ENCODE measurements at regions not wholly inside any gene's neighbourhood (a gene's known extent, or its start where the extent isn't known, plus 50 kb on each side); places are given as distances from the start of the nearest gene placed in this dataset.

GRCh38 chr17:53390575-53390974 lies 432.2 kb upstream of the KIF2B start:
- Histone ChIP-seq H3K9ac (ENCODE audit: low read length in 3 of 3) (no peak overlapping the region), H3K4me1 (ENCODE audit: control insufficient read depth in 2 of 3, insufficient read depth in 2 of 3, low read depth in 1 of 3, low read length in 3 of 3) (no peaks in the 10 kb centered on the region), H3K36me3 (ENCODE audit: control insufficient read depth in 2 of 3, insufficient read depth in 3 of 3, low read length in 3 of 3) (no peaks in the 10 kb centered on the region), H3K27me3 (ENCODE audit: control insufficient read depth, insufficient read depth, low read length) (no peaks in the 10 kb centered on the region), H3K27ac (ENCODE audit: low read depth in 2 of 2, low read length in 2 of 2) (no peak overlapping the region), H3K9me3 (ENCODE audit: control insufficient read depth in 2 of 3, insufficient read depth in 1 of 3, low read length in 3 of 3) (no peaks in the 10 kb centered on the region), H3K4me3 (ENCODE audit: low read length in 3 of 3) (no peak overlapping the region)
- intact Hi-C loops (cut with DNase I): no loop called here
- TF ChIP-seq, protein P1, sequence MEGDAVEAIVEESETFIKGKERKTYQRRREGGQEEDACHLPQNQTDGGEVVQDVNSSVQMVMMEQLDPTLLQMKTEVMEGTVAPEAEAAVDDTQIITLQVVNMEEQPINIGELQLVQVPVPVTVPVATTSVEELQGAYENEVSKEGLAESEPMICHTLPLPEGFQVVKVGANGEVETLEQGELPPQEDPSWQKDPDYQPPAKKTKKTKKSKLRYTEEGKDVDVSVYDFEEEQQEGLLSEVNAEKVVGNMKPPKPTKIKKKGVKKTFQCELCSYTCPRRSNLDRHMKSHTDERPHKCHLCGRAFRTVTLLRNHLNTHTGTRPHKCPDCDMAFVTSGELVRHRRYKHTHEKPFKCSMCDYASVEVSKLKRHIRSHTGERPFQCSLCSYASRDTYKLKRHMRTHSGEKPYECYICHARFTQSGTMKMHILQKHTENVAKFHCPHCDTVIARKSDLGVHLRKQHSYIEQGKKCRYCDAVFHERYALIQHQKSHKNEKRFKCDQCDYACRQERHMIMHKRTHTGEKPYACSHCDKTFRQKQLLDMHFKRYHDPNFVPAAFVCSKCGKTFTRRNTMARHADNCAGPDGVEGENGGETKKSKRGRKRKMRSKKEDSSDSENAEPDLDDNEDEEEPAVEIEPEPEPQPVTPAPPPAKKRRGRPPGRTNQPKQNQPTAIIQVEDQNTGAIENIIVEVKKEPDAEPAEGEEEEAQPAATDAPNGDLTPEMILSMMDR (IDR thresholded peaks at IDR 0.05; ENCODE audit: borderline replicate concordance, extremely low read depth, insufficient read depth): no peak
- no peak for FAIRE-seq
- peak in 1 of 5 donors; percentile 18 for DNase-seq

DNA sequence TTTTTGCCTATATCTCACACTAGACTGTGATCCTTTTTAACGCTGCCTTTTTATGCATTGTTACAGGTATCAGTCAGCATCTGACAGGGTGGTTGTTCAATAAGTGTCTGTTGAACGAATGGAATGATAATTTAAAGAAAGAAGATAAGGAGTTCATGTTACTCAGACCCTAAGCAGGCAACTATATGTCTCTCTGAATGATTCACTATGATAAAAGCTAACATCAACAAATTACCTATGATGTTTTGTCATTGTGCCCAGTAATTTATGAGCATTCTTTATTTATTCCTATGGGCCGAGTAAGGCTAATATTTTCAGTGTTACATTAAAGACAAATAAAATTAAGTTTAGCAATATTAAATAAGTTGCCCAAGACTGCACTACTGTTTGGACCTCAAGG lies 435.0 kb upstream of the KIF2B start:
- H3K27me3 ChIP-seq (ENCODE audit: control insufficient read depth, insufficient read depth, low read length): no peaks in the 10 kb centered on the region
- no peaks in the 10 kb centered on the region for H3K4me1 ChIP-seq (ENCODE audit: control insufficient read depth in 2 of 3, insufficient read depth in 2 of 3, low read depth in 1 of 3, low read length in 3 of 3)
- TF ChIP-seq, protein P1 (IDR thresholded peaks at IDR 0.05; ENCODE audit: borderline replicate concordance, extremely low read depth, insufficient read depth): no peak
- no peaks in the 10 kb centered on the region for H3K36me3 ChIP-seq (ENCODE audit: control insufficient read depth in 2 of 3, insufficient read depth in 3 of 3, low read length in 3 of 3)
- H3K9ac ChIP-seq (ENCODE audit: low read length in 3 of 3): no peak overlapping the region
- H3K4me3 ChIP-seq (ENCODE audit: low read length in 3 of 3): no peak overlapping the region
- no peak for FAIRE-seq
- intact Hi-C loops (cut with DNase I): no loop called here
- DNase-seq: no peak
- no peak overlapping the region for H3K27ac ChIP-seq (ENCODE audit: low read depth in 2 of 2, low read length in 2 of 2)
- H3K9me3 ChIP-seq (ENCODE audit: control insufficient read depth in 2 of 3, insufficient read depth in 1 of 3, low read length in 3 of 3): no peaks in the 10 kb centered on the region

- no peaks in the 10 kb centered on the region for H3K27me3 ChIP-seq (ENCODE audit: control insufficient read depth, insufficient read depth, low read length)
- H3K4me1 ChIP-seq (ENCODE audit: control insufficient read depth in 2 of 3, insufficient read depth in 2 of 3, low read depth in 1 of 3, low read length in 3 of 3): no peaks in the 10 kb centered on the region
- no peaks in the 10 kb centered on the region for H3K9me3 ChIP-seq (ENCODE audit: control insufficient read depth in 2 of 3, insufficient read depth in 1 of 3, low read length in 3 of 3)
- DNase-seq: no peak
- TF ChIP-seq, protein P1 (IDR thresholded peaks at IDR 0.05; ENCODE audit: borderline replicate concordance, extremely low read depth, insufficient read depth): no peak
- no peak overlapping the region for H3K9ac ChIP-seq (ENCODE audit: low read length in 3 of 3)
- no peak overlapping the region for H3K27ac ChIP-seq (ENCODE audit: low read depth in 2 of 2, low read length in 2 of 2)
- intact Hi-C loops (cut with DNase I): no loop called here
- no peak overlapping the region for H3K4me3 ChIP-seq (ENCODE audit: low read length in 3 of 3)
- FAIRE-seq: no peak
- no peaks in the 10 kb centered on the region for H3K36me3 ChIP-seq (ENCODE audit: control insufficient read depth in 2 of 3, insufficient read depth in 3 of 3, low read length in 3 of 3)
Observed at GRCh38 chr17:53353919-53354351, 468.8 kb upstream of the KIF2B start.

DNA sequence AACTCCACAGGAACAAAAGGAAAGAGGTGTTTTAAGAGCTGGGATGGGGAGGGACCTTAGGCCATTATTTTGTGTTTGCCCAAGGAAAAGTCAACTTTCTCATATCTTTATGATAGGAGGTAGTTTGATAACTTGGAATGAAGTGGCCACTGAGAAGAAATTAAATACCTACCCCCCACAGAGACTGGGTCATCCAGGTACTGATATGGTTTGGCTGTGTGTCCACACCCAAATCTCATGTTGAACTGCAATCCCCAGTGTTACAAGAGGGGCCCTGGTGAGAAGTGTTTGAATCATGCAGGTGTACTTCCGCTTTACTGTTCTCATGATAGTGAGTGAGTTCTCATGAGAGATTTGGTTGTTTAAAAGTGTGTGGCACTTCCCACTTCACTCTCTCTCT lies 477.9 kb upstream of the KIF2B start:
- H3K36me3 ChIP-seq (ENCODE audit: control insufficient read depth in 2 of 3, insufficient read depth in 3 of 3, low read length in 3 of 3): no peaks in the 10 kb centered on the region
- H3K4me3 ChIP-seq (ENCODE audit: low read length in 3 of 3): no peak overlapping the region
- TF ChIP-seq, protein P1 (IDR thresholded peaks at IDR 0.05; ENCODE audit: borderline replicate concordance, extremely low read depth, insufficient read depth): no peak
- H3K4me1 ChIP-seq (ENCODE audit: control insufficient read depth in 2 of 3, insufficient read depth in 2 of 3, low read depth in 1 of 3, low read length in 3 of 3): no peaks in the 10 kb centered on the region
- DNase-seq: no peak
- no peak for FAIRE-seq
- H3K9me3 ChIP-seq (ENCODE audit: control insufficient read depth in 2 of 3, insufficient read depth in 1 of 3, low read length in 3 of 3): no peaks in the 10 kb centered on the region
- no peaks in the 10 kb centered on the region for H3K27me3 ChIP-seq (ENCODE audit: control insufficient read depth, insufficient read depth, low read length)
- H3K9ac ChIP-seq (ENCODE audit: low read length in 3 of 3): no peak overlapping the region
- intact Hi-C loops (cut with DNase I): no loop called here
- no peak overlapping the region for H3K27ac ChIP-seq (ENCODE audit: low read depth in 2 of 2, low read length in 2 of 2)

Measured in kidney (tissue), 13 donors.